ENCODE measurements at regions not wholly inside any gene's neighbourhood (a gene's known extent, or its start where the extent isn't known, plus 50 kb on each side); places are given as distances from the start of the nearest gene placed in this dataset.

DNA sequence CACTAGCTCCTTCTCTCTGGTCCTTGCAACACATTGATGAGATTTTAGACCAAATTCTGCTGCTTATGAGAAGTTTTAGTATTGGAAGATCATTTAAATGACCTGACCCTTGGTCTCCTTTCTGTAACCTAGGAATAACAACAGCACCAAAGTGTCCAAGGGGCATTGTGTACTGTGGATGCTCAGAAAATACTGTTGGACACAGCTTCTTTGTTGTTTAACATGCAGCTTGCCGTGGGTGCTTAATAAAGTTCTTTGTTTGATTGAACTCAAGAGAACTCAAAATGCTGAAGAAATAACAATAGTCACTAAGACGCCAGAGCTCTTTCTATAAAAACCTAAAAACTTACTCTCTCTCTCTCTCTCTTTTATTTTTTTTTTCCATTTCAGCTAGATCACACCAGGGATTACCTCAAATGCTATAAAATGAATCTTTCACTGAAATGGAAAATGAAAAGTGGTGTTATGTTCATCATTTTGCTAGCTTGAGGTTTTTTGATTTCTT, 548.9 kb upstream of the CDH8 start:
- Histone ChIP-seq H2BK120ac (ENCODE audit: low read depth, low read length, poor library complexity, severe bottlenecking) (no peak overlapping the region), H2BK12ac (ENCODE audit: insufficient read length, low read depth, low read length) (no peak overlapping the region), H3K79me2 (ENCODE audit: insufficient read depth, low read length) (no peaks in the 10 kb centered on the region), H4K5ac (ENCODE audit: insufficient read length, low read depth, low read length) (no peak overlapping the region), H3K4me1 (ENCODE audit: insufficient read depth, low read length) (no peaks in the 10 kb centered on the region), H3K56ac (ENCODE audit: insufficient read length, low read depth, low read length) (no peak overlapping the region), H3K27me3 (ENCODE audit: insufficient read depth, low read length) (no peaks in the 10 kb centered on the region), H3K4ac (ENCODE audit: low read depth, low read length) (no peak overlapping the region), H3K9ac (ENCODE audit: extremely low read depth, insufficient read length, low read length) (no peak overlapping the region), H3K79me1 (ENCODE audit: insufficient read depth, low read depth, low read length, poor library complexity, severe bottlenecking) (no peaks in the 10 kb centered on the region), H2BK5ac (ENCODE audit: insufficient read length, low read length) (no peak overlapping the region), H2AFZ (ENCODE audit: low read length) (no peak overlapping the region), H3K23me2 (ENCODE audit: insufficient read length, low read depth, low read length, poor library complexity, severe bottlenecking) (no peaks in the 10 kb centered on the region), H2AK5ac (ENCODE audit: insufficient read length, low read length) (no peak overlapping the region), H2BK15ac (ENCODE audit: low read depth, low read length) (no peak overlapping the region), H4K91ac (ENCODE audit: insufficient read length, low read depth, low read length) (no peak overlapping the region), H3K14ac (ENCODE audit: insufficient read depth, low read length) (no peak overlapping the region), H3K18ac (ENCODE audit: insufficient read length, low read depth, low read length) (no peak overlapping the region), H3T11ph (ENCODE audit: low read length) (no peak overlapping the region), H2BK20ac (ENCODE audit: low read depth, low read length, poor library complexity, severe bottlenecking) (no peak overlapping the region), H3K23ac (ENCODE audit: insufficient read length, low read depth, low read length) (no peak overlapping the region), H3K27ac (ENCODE audit: insufficient read length, low read depth, low read length) (no peak overlapping the region), H3K4me2 (ENCODE audit: insufficient read depth, insufficient read length, low read length) (no peak overlapping the region), H4K20me1 (ENCODE audit: control insufficient read depth, insufficient read depth, insufficient read length) (no peaks in the 10 kb centered on the region), H3K9me3 (ENCODE audit: control insufficient read depth, low read depth, low read length) (no peaks in the 10 kb centered on the region), H4K8ac (replicated peaks; ENCODE audit: insufficient read length, low read depth, low read length) (no peak overlapping the region)
- H3K9me3 Mint-ChIP-seq, result peaks cover 22 to 25% of the 10 kb centered on the region in 2 experiments
- no peaks in the 10 kb centered on the region for H3K27me3 Mint-ChIP-seq (ENCODE audit: low read depth)
- H3K4me3 Mint-ChIP-seq, result no peak overlapping the region
- TF ChIP-seq, protein P1, sequence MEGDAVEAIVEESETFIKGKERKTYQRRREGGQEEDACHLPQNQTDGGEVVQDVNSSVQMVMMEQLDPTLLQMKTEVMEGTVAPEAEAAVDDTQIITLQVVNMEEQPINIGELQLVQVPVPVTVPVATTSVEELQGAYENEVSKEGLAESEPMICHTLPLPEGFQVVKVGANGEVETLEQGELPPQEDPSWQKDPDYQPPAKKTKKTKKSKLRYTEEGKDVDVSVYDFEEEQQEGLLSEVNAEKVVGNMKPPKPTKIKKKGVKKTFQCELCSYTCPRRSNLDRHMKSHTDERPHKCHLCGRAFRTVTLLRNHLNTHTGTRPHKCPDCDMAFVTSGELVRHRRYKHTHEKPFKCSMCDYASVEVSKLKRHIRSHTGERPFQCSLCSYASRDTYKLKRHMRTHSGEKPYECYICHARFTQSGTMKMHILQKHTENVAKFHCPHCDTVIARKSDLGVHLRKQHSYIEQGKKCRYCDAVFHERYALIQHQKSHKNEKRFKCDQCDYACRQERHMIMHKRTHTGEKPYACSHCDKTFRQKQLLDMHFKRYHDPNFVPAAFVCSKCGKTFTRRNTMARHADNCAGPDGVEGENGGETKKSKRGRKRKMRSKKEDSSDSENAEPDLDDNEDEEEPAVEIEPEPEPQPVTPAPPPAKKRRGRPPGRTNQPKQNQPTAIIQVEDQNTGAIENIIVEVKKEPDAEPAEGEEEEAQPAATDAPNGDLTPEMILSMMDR (conservative IDR thresholded peaks at IDR 0.05), result no peak
- H3K36me3 Mint-ChIP-seq (ENCODE audit: insufficient read depth in 1 of 3, low read depth in 3 of 3), result peaks cover 0 to 13% (median 9%) of the 10 kb centered on the region in 3 experiments; a peak in 4 of 7 replicates
- peaks cover 7% of the 10 kb centered on the region in 2 experiments for H3K4me1 Mint-ChIP-seq
- no peak overlapping the region for H3K27ac Mint-ChIP-seq
- WGBS (ENCODE audit: extremely low coverage, insufficient read length, low lambda C conversion rate), result no CpG with 5 or more reads among the region's 2 CpGs
- DNase-seq, result no peak

All from H9 (cell line).